ENCODE measurements at regions not wholly inside any gene's neighbourhood (a gene's known extent, or its start where the extent isn't known, plus 50 kb on each side); places are given as distances from the start of the nearest gene placed in this dataset.

- no peak for TF ChIP-seq CTBP1 (IDR thresholded peaks at IDR 0.05; ENCODE audit: borderline replicate concordance)
- no peak for TF ChIP-seq HDGF (IDR thresholded peaks at IDR 0.05; ENCODE audit: borderline replicate concordance)
- TF ChIP-seq BHLHE40 (IDR thresholded peaks at IDR 0.05; ENCODE audit: borderline replicate concordance) = no peak
- no peak for TF ChIP-seq ARNT (IDR thresholded peaks at IDR 0.05)
- no peak for TF ChIP-seq SP1 (IDR thresholded peaks at IDR 0.05)
- no peak for TF ChIP-seq FOXM1 (IDR thresholded peaks at IDR 0.05; ENCODE audit: borderline replicate concordance)
- no peak for TF ChIP-seq PKNOX1 (IDR thresholded peaks at IDR 0.05)
- no peak for TF ChIP-seq NFRKB (IDR thresholded peaks at IDR 0.05)
- no peak for TF ChIP-seq LEF1 (IDR thresholded peaks at IDR 0.05; ENCODE audit: borderline replicate concordance)
- TF ChIP-seq SUZ12 (IDR thresholded peaks at IDR 0.05) = no peak
- TF ChIP-seq ELF4 (IDR thresholded peaks at IDR 0.05) = no peak
- TF ChIP-seq FOXK2 (IDR thresholded peaks at IDR 0.05) = no peak
- TF ChIP-seq ZNF384 (IDR thresholded peaks at IDR 0.05) = no peak
- TF ChIP-seq L3MBTL2 (conservative IDR thresholded peaks at IDR 0.05) = no peak
These were observed 84.6 kb upstream of the DHX15 start for GRCh38 chr4:24668956-24669355.

Measured in HEK293T (cell line).